Bronchial epithelial cell (primary cell): ENCODE measurements at regions not wholly inside any gene's neighbourhood (a gene's known extent, or its start where the extent isn't known, plus 50 kb on each side); places are given as distances from the start of the nearest gene placed in this dataset.

ENCODE experiments used
- DNase-seq: peaks from one replicate; pipeline ENCODE4 v3.0.0-alpha.2; 2010; ENCODE audit warnings: low read depth
- FAIRE-seq: peaks from 2 replicates; lab custom pipeline; 2011; peaks lifted over from hg19 to GRCh38; lab: Jason Lieb, UNC
- H3K27me3 ChIP-seq: 2 replicates; pipeline ENCODE4 v1.5.1; 2011; ENCODE audit warnings: low read length; ENCODE audit not compliant: control insufficient read depth, insufficient read depth
- H3K36me3 ChIP-seq: 2 replicates; pipeline ENCODE4 v1.5.1; 2011; ENCODE audit warnings: low read length; ENCODE audit not compliant: control insufficient read depth, insufficient read depth
- H3K4me3 ChIP-seq: 2 replicates; pipeline ENCODE4 v1.5.1; 2011; ENCODE audit warnings: mild to moderate bottlenecking, low read depth, low read length, control low read depth
- CTCF ChIP-seq: IDR thresholded peaks from 2 replicates; pipeline ENCODE4 v1.5.1; 2011; ENCODE audit warnings: mild to moderate bottlenecking, moderate library complexity, low read length, control low read depth, inconsistent platforms; ENCODE audit not compliant: insufficient read depth, severe bottlenecking

- no peak for TF ChIP-seq CTCF
- FAIRE-seq (no peak), DNase-seq (no peak)
- Histone ChIP-seq H3K27me3 (no peaks in the 10 kb centered on the region), H3K4me3 (no peak overlapping the region), H3K36me3 (no peaks in the 10 kb centered on the region)
Observed at GRCh38 chr4:133476063-133476462, 327.0 kb downstream of the PCDH10 start.

GRCh38 chr4:133474501-133474900 is 325.4 kb downstream of the PCDH10 start:
- TF ChIP-seq CTCF = no peak
- H3K27me3 ChIP-seq = no peaks in the 10 kb centered on the region
- no peaks in the 10 kb centered on the region for H3K36me3 ChIP-seq
- FAIRE-seq (no peak), DNase-seq (no peak)
- no peak overlapping the region for H3K4me3 ChIP-seq

GRCh38 chr4:133472244-133472643 is 323.1 kb downstream of the PCDH10 start:
- TF ChIP-seq CTCF = no peak
- H3K36me3 ChIP-seq = no peaks in the 10 kb centered on the region
- no peak for DNase-seq
- H3K27me3 ChIP-seq = no peaks in the 10 kb centered on the region
- FAIRE-seq = no peak
- no peak overlapping the region for H3K4me3 ChIP-seq

- DNase-seq (no peak), FAIRE-seq (no peak)
- no peaks in the 10 kb centered on the region for H3K36me3 ChIP-seq
Observed at GRCh38 chr4:133467290-133467947, 318.3 kb downstream of the PCDH10 start.

GRCh38 chr4:133465022-133465421 is 315.9 kb downstream of the PCDH10 start:
- Histone ChIP-seq H3K4me3 (no peak overlapping the region), H3K27me3 (no peaks in the 10 kb centered on the region), H3K36me3 (no peaks in the 10 kb centered on the region)
- no peak for TF ChIP-seq CTCF
- FAIRE-seq = no peak
- DNase-seq = no peak

More at GRCh38 chr4:133467290-133467947, 318.3 kb downstream of the PCDH10 start:
- Histone ChIP-seq H3K27me3 (no peaks in the 10 kb centered on the region), H3K4me3 (no peak overlapping the region)
- no peak for TF ChIP-seq CTCF

GRCh38 chr4:133464311-133464710 is 315.2 kb downstream of the PCDH10 start:
- FAIRE-seq (no peak), DNase-seq (peak; percentile 8)
- no peaks in the 10 kb centered on the region for H3K36me3 ChIP-seq
- H3K27me3 ChIP-seq = no peaks in the 10 kb centered on the region
- H3K4me3 ChIP-seq = no peak overlapping the region
- no peak for TF ChIP-seq CTCF
